ENCODE measurements at regions not wholly inside any gene's neighbourhood (a gene's known extent, or its start where the extent isn't known, plus 50 kb on each side); places are given as distances from the start of the nearest gene placed in this dataset.

GRCh38 chr18:47552783-47553182, 301.3 kb upstream of the SKOR2 start:
- no peak for TF ChIP-seq CTCF (conservative IDR thresholded peaks at IDR 0.05; ENCODE audit: low read depth)
- no peak overlapping the region for H3K27ac ChIP-seq
- no peak for DNase-seq (ENCODE audit: low spot score)
- CTCF ChIA-PET: no interaction called here
- POLR2A ChIA-PET (ENCODE audit: low non-redundant PET): no interaction called here

GRCh38 chr18:47550611-47551010, 299.2 kb upstream of the SKOR2 start:
- no peak for TF ChIP-seq CTCF (conservative IDR thresholded peaks at IDR 0.05; ENCODE audit: low read depth)
- ChIA-PET CTCF (no interaction called here), POLR2A (ENCODE audit: low non-redundant PET) (no interaction called here)
- no peak overlapping the region for H3K27ac ChIP-seq
- DNase-seq (ENCODE audit: low spot score): no peak

- no peak overlapping the region for H3K27ac ChIP-seq
- no peak for TF ChIP-seq CTCF (conservative IDR thresholded peaks at IDR 0.05; ENCODE audit: low read depth)
- ChIA-PET POLR2A (ENCODE audit: low non-redundant PET) (no interaction called here), CTCF (no interaction called here)
- no peak for DNase-seq (ENCODE audit: low spot score)
Observed at GRCh38 chr18:47549021-47549540, 297.6 kb upstream of the SKOR2 start.

- ChIA-PET POLR2A (ENCODE audit: low non-redundant PET) (no interaction called here), CTCF (no interaction called here)
- H3K27ac ChIP-seq: no peak overlapping the region
- DNase-seq (ENCODE audit: low spot score): no peak
- no peak for TF ChIP-seq CTCF (conservative IDR thresholded peaks at IDR 0.05; ENCODE audit: low read depth)
Observed at GRCh38 chr18:47547539-47548202, 296.2 kb upstream of the SKOR2 start.

GRCh38 chr18:47545613-47546012, 294.2 kb upstream of the SKOR2 start:
- H3K27ac ChIP-seq: no peak overlapping the region
- CTCF ChIA-PET: no interaction called here
- no peak for DNase-seq (ENCODE audit: low spot score)
- TF ChIP-seq CTCF (conservative IDR thresholded peaks at IDR 0.05; ENCODE audit: low read depth): no peak
- POLR2A ChIA-PET (ENCODE audit: low non-redundant PET): interaction anchor here (0.6 kb wide), 1 partner anchor 160 kb away, joined by 5 read pairs; no protein-coding TSS in a partner anchor

- ChIA-PET POLR2A (ENCODE audit: low non-redundant PET) (no interaction called here), CTCF (no interaction called here)
Observed at GRCh38 chr18:47543080-47543479, 291.6 kb upstream of the SKOR2 start.

More at GRCh38 chr18:47543080-47543479, 291.6 kb upstream of the SKOR2 start:
- DNase-seq (ENCODE audit: low spot score): no peak
- no peak for TF ChIP-seq CTCF (conservative IDR thresholded peaks at IDR 0.05; ENCODE audit: low read depth)
- no peak overlapping the region for H3K27ac ChIP-seq

Measured in RWPE1 (cell line).